ENCODE measurements at regions not wholly inside any gene's neighbourhood (a gene's known extent, or its start where the extent isn't known, plus 50 kb on each side); places are given as distances from the start of the nearest gene placed in this dataset.

DNA sequence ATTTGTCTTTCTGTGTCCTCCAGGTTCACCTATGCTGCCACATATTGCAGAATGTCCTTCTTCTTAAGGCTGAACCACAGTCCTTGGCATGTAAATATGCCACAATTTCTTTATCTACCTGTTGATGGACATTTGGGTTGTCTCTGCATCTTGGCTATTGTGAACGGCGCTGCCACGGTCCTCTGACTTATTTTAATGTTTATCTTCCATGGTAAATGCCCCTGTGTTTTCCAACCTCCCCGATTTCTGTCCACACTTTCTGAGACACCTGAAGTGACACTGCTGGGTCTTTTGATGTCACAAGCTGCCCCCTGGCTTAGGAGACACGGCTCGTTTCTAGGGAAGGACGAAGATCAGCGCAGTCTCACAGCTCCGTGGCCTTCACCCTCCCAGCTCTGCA, 128.3 kb upstream of the PDE10A start:
- TF ChIP-seq, protein P1, sequence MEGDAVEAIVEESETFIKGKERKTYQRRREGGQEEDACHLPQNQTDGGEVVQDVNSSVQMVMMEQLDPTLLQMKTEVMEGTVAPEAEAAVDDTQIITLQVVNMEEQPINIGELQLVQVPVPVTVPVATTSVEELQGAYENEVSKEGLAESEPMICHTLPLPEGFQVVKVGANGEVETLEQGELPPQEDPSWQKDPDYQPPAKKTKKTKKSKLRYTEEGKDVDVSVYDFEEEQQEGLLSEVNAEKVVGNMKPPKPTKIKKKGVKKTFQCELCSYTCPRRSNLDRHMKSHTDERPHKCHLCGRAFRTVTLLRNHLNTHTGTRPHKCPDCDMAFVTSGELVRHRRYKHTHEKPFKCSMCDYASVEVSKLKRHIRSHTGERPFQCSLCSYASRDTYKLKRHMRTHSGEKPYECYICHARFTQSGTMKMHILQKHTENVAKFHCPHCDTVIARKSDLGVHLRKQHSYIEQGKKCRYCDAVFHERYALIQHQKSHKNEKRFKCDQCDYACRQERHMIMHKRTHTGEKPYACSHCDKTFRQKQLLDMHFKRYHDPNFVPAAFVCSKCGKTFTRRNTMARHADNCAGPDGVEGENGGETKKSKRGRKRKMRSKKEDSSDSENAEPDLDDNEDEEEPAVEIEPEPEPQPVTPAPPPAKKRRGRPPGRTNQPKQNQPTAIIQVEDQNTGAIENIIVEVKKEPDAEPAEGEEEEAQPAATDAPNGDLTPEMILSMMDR (IDR thresholded peaks at IDR 0.05) = no peak
- TF ChIP-seq POLR2A (IDR thresholded peaks at IDR 0.05) = no peak
